ENCODE measurements at regions not wholly inside any gene's neighbourhood (a gene's known extent, or its start where the extent isn't known, plus 50 kb on each side); places are given as distances from the start of the nearest gene placed in this dataset.

- DNase-seq (ENCODE audit: extremely low read depth, low read depth): no peak
- no peak overlapping the region for H3K4me3 ChIP-seq (replicated peaks; ENCODE audit: low read depth, low read length)
- TF ChIP-seq CTCF (IDR thresholded peaks at IDR 0.05; ENCODE audit: low read depth, low read length, missing control alignments): no peak
Observed at GRCh38 chr7:20980668-20981264, 194.1 kb upstream of the SP8 start.

GRCh38 chr7:20988340-20988739 lies 201.7 kb upstream of the SP8 start:
- no peak for DNase-seq (ENCODE audit: extremely low read depth, low read depth)
- TF ChIP-seq CTCF (IDR thresholded peaks at IDR 0.05; ENCODE audit: low read depth, low read length, missing control alignments): no peak
- no peak overlapping the region for H3K4me3 ChIP-seq (replicated peaks; ENCODE audit: low read depth, low read length)

GRCh38 chr7:20991544-20991943 lies 204.9 kb upstream of the SP8 start:
- DNase-seq (ENCODE audit: extremely low read depth, low read depth): no peak
- H3K4me3 ChIP-seq (replicated peaks; ENCODE audit: low read depth, low read length): no peak overlapping the region
- TF ChIP-seq CTCF (IDR thresholded peaks at IDR 0.05; ENCODE audit: low read depth, low read length, missing control alignments): no peak

- no peak overlapping the region for H3K4me3 ChIP-seq (replicated peaks; ENCODE audit: low read depth, low read length)
- no peak for DNase-seq (ENCODE audit: extremely low read depth, low read depth)
- no peak for TF ChIP-seq CTCF (IDR thresholded peaks at IDR 0.05; ENCODE audit: low read depth, low read length, missing control alignments)
Observed at GRCh38 chr7:20993693-20994092, 207.0 kb upstream of the SP8 start.

GRCh38 chr7:20998309-20998708 lies 211.6 kb upstream of the SP8 start:
- no peak for TF ChIP-seq CTCF (IDR thresholded peaks at IDR 0.05; ENCODE audit: low read depth, low read length, missing control alignments)
- DNase-seq (ENCODE audit: extremely low read depth, low read depth): no peak
- H3K4me3 ChIP-seq (replicated peaks; ENCODE audit: low read depth, low read length): no peak overlapping the region

- no peak for DNase-seq (ENCODE audit: extremely low read depth, low read depth)
- H3K4me3 ChIP-seq (replicated peaks; ENCODE audit: low read depth, low read length): no peak overlapping the region
- TF ChIP-seq CTCF (IDR thresholded peaks at IDR 0.05; ENCODE audit: low read depth, low read length, missing control alignments): no peak
Observed at GRCh38 chr7:21011153-21011552, 224.5 kb upstream of the SP8 start.

Measured in HFF-Myc (cell line).